Endothelial cell of umbilical vein (primary cell): ENCODE measurements at regions not wholly inside any gene's neighbourhood (a gene's known extent, or its start where the extent isn't known, plus 50 kb on each side); places are given as distances from the start of the nearest gene placed in this dataset.

Experiments
- EZH2 ChIP-seq: IDR thresholded peaks from 2 replicates; pipeline ENCODE4 v1.6.1; 2012; ENCODE audit warnings: borderline replicate concordance, low read depth, mild to moderate bottlenecking, moderate library complexity, low read length, inconsistent platforms; ENCODE audit not compliant: severe bottlenecking
- MYC ChIP-seq: IDR thresholded peaks from one replicate; pipeline ENCODE4 v1.6.1; 2011; ENCODE audit warnings: mild to moderate bottlenecking, low read depth, low read length
- POLR2A ChIP-seq: IDR thresholded peaks from 2 replicates; pipeline ENCODE4 v1.6.1; 2012; ENCODE audit warnings: low read depth, mild to moderate bottlenecking, control low read depth, low read length
- POLR2AphosphoS5 ChIP-seq: IDR thresholded peaks from 2 replicates; pipeline ENCODE4 v1.6.1; 2012; ENCODE audit warnings: low read depth, mild to moderate bottlenecking, control low read depth, low read length, moderate library complexity; ENCODE audit not compliant: insufficient read depth
- TF ChIP-seq, protein P1 (sequence below): IDR thresholded peaks from 2 replicates; pipeline ENCODE4 v1.6.1; 2011; ENCODE audit not compliant: insufficient read depth, insufficient read length
- TF ChIP-seq, protein P2 (sequence below), 2 donors: IDR thresholded peaks; 1 replicate in 1 of 2; 2 replicates in 1 of 2; pipeline ENCODE4 v1.5.1; 2011; ENCODE audit warnings: low read length in 2 of 2, mild to moderate bottlenecking in 2 of 2, moderate library complexity in 2 of 2, control low read depth in 1 of 2, inconsistent platforms in 1 of 2, low read depth in 1 of 2; ENCODE audit not compliant: insufficient read depth in 1 of 2; ENCODE audit errors: extremely low read depth in 1 of 2

DNA sequence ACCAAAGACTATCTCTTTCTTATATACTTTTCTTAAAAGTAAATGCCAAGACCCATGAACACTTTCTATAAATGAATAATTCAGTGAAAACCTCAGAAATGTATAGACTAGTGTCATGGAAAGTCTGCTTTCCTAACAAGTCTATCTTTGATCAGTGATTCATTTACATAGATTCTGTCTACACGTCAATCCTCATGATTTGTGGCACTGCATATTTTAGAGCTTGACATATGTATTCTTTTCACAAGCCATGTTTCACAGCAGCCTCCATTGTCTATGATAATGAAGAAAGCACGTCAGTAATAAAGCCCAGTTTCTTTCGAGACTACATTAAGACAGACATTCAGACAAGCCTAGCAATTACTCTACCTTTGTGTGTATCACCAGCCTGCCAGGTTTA lies 486.6 kb downstream of the IRS1 start:
- TF ChIP-seq, protein P1, sequence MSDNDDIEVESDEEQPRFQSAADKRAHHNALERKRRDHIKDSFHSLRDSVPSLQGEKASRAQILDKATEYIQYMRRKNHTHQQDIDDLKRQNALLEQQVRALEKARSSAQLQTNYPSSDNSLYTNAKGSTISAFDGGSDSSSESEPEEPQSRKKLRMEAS = no peak
- TF ChIP-seq, protein P2, sequence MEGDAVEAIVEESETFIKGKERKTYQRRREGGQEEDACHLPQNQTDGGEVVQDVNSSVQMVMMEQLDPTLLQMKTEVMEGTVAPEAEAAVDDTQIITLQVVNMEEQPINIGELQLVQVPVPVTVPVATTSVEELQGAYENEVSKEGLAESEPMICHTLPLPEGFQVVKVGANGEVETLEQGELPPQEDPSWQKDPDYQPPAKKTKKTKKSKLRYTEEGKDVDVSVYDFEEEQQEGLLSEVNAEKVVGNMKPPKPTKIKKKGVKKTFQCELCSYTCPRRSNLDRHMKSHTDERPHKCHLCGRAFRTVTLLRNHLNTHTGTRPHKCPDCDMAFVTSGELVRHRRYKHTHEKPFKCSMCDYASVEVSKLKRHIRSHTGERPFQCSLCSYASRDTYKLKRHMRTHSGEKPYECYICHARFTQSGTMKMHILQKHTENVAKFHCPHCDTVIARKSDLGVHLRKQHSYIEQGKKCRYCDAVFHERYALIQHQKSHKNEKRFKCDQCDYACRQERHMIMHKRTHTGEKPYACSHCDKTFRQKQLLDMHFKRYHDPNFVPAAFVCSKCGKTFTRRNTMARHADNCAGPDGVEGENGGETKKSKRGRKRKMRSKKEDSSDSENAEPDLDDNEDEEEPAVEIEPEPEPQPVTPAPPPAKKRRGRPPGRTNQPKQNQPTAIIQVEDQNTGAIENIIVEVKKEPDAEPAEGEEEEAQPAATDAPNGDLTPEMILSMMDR (IDR thresholded peaks at IDR 0.05; ENCODE audit: extremely low read depth in 1 of 2, insufficient read depth in 1 of 2, low read depth in 1 of 2, low read length in 2 of 2) = no peak
- TF ChIP-seq POLR2A (no peak), POLR2AphosphoS5 (no peak), EZH2 (no peak), MYC (no peak)
